ENCODE measurements at regions not wholly inside any gene's neighbourhood (a gene's known extent, or its start where the extent isn't known, plus 50 kb on each side); places are given as distances from the start of the nearest gene placed in this dataset.

DNA sequence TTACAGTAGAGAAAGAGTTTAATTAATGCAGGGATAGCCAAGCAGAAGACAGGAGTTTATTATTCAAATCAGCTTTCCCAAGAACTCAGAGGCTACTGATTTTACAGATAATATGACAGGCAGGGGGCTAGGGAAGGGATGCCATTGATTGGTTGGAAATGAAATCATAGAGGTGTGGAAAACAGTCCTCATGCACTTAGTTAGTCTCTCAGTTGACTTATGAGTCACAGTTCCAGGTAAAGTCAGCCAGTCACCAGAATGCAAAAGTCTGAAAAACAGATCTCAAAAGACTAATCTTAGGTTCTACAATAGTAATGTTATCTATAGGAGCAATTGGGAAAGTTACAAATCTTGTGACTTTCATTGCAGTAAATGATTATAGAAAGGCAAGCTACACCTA, 676.4 kb upstream of the CHAC2 start:
- intact Hi-C loops (cut with DNase I; ENCODE audit: low total_unique reads): no loop called here
- in situ Hi-C loops (cut with MboI; ENCODE audit: low sequenced_read_pairs in 4 of 4): no loop called here
- ATAC-seq: no peak

DNA sequence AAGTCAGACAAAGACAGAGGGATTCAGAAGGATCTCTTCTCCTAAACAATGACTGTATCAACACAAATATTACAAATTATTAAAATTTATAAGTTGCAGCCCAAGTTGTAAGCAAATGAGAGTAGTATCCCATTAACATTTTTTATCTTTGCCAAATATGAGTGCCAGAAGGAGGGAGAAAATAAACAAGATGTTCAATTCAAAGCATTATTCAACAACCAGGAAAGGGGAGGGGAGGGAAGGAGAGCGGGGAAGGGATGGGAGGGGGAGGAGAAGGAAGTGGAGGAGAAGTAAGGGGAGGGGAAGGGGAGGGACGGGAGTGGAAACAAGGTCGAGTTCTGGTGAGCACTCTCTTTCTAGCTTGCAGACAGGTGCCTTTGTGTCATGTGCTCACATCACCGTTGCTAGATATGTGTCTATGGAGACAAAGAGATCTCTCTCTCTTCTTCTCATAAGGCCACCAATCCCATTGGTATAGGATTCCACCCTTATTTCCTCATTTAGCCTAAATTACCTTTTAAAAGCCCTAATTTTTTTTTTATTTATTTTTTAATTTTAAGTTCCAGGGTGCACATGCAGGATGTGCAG, 679.6 kb upstream of the CHAC2 start:
- no peak overlapping the region for H3K4me3 ChIP-seq
- TF ChIP-seq, protein P1, sequence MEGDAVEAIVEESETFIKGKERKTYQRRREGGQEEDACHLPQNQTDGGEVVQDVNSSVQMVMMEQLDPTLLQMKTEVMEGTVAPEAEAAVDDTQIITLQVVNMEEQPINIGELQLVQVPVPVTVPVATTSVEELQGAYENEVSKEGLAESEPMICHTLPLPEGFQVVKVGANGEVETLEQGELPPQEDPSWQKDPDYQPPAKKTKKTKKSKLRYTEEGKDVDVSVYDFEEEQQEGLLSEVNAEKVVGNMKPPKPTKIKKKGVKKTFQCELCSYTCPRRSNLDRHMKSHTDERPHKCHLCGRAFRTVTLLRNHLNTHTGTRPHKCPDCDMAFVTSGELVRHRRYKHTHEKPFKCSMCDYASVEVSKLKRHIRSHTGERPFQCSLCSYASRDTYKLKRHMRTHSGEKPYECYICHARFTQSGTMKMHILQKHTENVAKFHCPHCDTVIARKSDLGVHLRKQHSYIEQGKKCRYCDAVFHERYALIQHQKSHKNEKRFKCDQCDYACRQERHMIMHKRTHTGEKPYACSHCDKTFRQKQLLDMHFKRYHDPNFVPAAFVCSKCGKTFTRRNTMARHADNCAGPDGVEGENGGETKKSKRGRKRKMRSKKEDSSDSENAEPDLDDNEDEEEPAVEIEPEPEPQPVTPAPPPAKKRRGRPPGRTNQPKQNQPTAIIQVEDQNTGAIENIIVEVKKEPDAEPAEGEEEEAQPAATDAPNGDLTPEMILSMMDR (IDR thresholded peaks at IDR 0.05 in 4 of 5, conservative IDR thresholded peaks at IDR 0.05 in 1 of 5): no peak
- no peak for TF ChIP-seq POLR2A (IDR thresholded peaks at IDR 0.05)
- H3K36me3 ChIP-seq: no peaks in the 10 kb centered on the region
- ATAC-seq: no peak
- intact Hi-C loops (cut with DNase I; ENCODE audit: low total_unique reads) (no loop called here), in situ Hi-C loops (cut with MboI; ENCODE audit: low sequenced_read_pairs in 4 of 4) (no loop called here)
- no peaks in the 10 kb centered on the region for H3K27me3 ChIP-seq
- no peak for DNase-seq
- H3K4me1 ChIP-seq: no peaks in the 10 kb centered on the region
- H3K9me3 ChIP-seq: no peaks in the 10 kb centered on the region
- no peak overlapping the region for H3K27ac ChIP-seq

More for the DNA sequence above, 676.4 kb upstream of the CHAC2 start:
- Histone ChIP-seq H3K9me3 (no peaks in the 10 kb centered on the region), H3K4me3 (no peak overlapping the region), H3K27ac (no peak overlapping the region), H3K4me1 (no peaks in the 10 kb centered on the region), H3K36me3 (no peaks in the 10 kb centered on the region), H3K27me3 (no peaks in the 10 kb centered on the region)
- TF ChIP-seq, protein P1 (IDR thresholded peaks at IDR 0.05 in 4 of 5, conservative IDR thresholded peaks at IDR 0.05 in 1 of 5): no peak
- no peak for TF ChIP-seq POLR2A (IDR thresholded peaks at IDR 0.05)
- DNase-seq: no peak

DNA sequence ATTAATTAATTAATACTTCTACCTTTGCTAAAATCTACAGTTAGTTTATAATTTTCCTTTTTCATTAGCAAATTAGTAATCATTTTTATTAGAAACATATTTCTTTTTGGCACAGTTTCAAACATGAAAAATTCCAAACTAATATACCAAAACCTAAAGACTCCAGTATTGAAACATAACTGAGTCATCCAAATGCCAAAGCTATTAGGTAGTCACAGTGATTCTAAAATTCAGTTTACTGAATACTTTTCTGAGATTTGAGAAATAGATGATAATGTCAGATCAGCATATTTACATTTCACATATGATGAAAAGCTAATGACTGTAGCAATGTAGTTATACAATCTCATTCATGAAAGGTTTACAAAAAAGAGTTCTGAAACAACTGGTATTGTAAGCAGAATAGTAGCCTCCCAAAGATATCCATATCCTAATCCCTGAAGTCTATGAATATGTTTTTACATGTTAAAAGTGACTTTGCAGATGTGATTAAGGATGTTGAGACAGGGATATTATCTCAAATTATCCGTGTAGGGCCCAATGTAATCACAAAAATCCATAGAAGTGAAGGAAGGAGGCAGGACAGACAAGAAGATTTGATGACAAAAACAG, 680.2 kb upstream of the CHAC2 start:
- in situ Hi-C loops (cut with MboI; ENCODE audit: low sequenced_read_pairs in 4 of 4): no loop called here
- ATAC-seq (no peak), DNase-seq (no peak)
- Histone ChIP-seq H3K4me1 (no peaks in the 10 kb centered on the region), H3K36me3 (no peaks in the 10 kb centered on the region), H3K9me3 (no peaks in the 10 kb centered on the region), H3K27me3 (no peaks in the 10 kb centered on the region), H3K27ac (no peak overlapping the region), H3K4me3 (no peak overlapping the region)
- TF ChIP-seq, protein P1 (IDR thresholded peaks at IDR 0.05 in 4 of 5, conservative IDR thresholded peaks at IDR 0.05 in 1 of 5): no peak
- no peak for TF ChIP-seq POLR2A (IDR thresholded peaks at IDR 0.05)
- intact Hi-C loops (cut with DNase I; ENCODE audit: low total_unique reads): no loop called here

DNA sequence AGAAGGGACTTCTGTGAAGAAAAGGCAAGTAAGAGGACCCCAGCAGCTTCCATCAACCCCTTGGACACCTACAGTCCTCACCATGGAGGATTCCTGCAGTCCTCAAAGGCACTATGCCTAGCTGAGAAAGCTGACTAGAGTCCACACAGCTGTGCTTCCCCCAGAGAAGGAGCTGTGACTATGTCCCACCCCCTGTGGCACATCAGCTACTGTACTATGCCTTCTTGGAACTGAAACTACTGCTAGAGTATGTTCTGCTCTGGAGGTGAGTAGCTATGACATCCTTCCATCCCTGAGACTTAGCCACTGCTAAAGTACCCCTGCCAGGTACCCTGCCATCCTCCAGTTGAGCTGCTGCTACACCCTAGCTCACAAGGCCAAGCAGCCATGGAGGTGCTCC, 690.2 kb upstream of the CHAC2 start:
- Histone ChIP-seq H3K27me3 (no peaks in the 10 kb centered on the region), H3K27ac (no peak overlapping the region), H3K9me3 (no peaks in the 10 kb centered on the region), H3K36me3 (no peaks in the 10 kb centered on the region), H3K4me3 (no peak overlapping the region), H3K4me1 (no peaks in the 10 kb centered on the region)
- intact Hi-C loops (cut with DNase I; ENCODE audit: low total_unique reads) (no loop called here), in situ Hi-C loops (cut with MboI; ENCODE audit: low sequenced_read_pairs in 4 of 4) (no loop called here)
- TF ChIP-seq, protein P1 (IDR thresholded peaks at IDR 0.05 in 4 of 5, conservative IDR thresholded peaks at IDR 0.05 in 1 of 5): no peak
- TF ChIP-seq POLR2A (IDR thresholded peaks at IDR 0.05): no peak
- DNase-seq: no peak
- ATAC-seq: no peak

DNA sequence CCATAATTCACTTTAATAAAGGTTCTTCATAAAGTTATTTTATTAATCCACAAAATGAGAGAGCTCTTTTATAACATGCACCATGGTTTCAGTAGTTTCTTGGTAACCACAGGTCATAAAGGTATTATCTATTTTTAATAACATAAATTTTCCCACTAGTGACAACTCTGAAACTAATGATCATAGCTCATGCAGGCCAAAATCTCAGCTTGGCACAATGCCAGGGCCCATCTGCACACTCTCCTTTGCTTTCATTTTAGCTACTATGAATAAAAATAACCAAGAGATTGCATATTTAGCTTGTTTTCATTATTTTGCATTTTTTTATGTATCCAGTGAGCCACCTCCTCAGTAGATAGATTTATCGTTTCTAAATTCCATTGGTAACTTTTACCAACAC, 691.8 kb upstream of the CHAC2 start:
- intact Hi-C loops (cut with DNase I; ENCODE audit: low total_unique reads): no loop called here
- H3K9me3 ChIP-seq: no peaks in the 10 kb centered on the region
- no peak overlapping the region for H3K4me3 ChIP-seq
- H3K27ac ChIP-seq: no peak overlapping the region
- ATAC-seq (no peak), DNase-seq (no peak)
- no peaks in the 10 kb centered on the region for H3K4me1 ChIP-seq
- in situ Hi-C loops (cut with MboI; ENCODE audit: low sequenced_read_pairs in 4 of 4): no loop called here
- H3K27me3 ChIP-seq: no peaks in the 10 kb centered on the region
- no peak for TF ChIP-seq POLR2A (IDR thresholded peaks at IDR 0.05)
- H3K36me3 ChIP-seq: no peaks in the 10 kb centered on the region

Measured in gastrocnemius medialis (tissue), 4 donors.